GM21737 (cell line): ENCODE measurements at regions not wholly inside any gene's neighbourhood (a gene's known extent, or its start where the extent isn't known, plus 50 kb on each side); places are given as distances from the start of the nearest gene placed in this dataset.
"Not testable (repeated sequence)": the region's sequence is repeated elsewhere in the genome, so short reads cannot be mapped to it uniquely, and the experiment has no call there.

Experiments
- ATAC-seq: cut with Tn5 transposase; IDR thresholded peaks from one replicate; pipeline ENCODE4 v1.9.1; 2021; ENCODE audit warnings: mild to moderate bottlenecking, moderate library complexity; ENCODE audit not compliant: unreplicated experiment

DNA sequence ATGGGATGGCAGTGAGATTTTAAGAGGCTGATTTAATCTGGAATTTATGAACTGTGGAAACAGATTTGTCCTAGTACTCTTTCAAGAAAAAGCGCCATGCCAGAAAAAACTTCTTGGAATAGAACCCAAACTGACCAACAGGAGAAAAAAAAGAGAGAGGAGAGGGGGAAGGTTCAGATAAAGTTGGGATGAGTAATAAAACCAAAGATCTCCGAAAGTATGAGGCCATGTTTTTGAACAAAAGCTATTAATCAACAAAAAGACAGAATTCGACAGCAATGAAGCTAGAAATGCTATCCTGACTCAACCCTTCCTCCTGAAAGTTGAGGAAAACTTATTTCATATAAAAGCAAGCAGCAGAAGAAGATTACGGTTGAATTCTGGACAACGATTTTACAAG lies 135.5 kb downstream of the CEMIP2 start:
- no peak for ATAC-seq

DNA sequence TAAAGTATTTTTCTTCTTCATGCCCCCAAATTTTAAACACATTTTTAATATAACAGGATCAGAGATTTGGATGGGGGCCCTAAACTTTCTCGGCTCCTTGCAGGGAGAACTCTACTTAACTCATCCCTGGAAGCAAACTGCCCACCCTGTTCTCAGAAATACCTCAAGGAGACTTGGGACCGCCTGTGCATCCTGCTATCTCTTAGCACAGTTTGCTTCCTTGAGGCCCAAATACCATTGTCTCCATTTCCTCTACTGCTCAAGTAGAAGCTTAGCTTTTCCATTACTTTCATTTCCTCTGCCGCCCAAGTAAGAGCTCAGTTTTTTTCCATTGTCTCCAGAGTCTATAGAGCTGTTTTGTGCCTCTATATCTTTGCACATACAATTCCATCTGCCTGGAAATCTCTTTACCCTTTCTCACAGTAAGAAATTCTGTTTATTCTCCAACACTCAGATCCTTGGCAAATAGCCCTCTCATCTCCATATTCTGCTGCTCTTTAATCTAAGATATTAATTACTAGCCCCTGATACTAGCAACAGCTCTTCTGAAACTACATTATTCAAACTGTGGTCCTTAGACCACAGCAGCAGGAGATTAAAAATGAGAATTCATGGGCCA lies 137.8 kb downstream of the CEMIP2 start:
- ATAC-seq = no peak

DNA sequence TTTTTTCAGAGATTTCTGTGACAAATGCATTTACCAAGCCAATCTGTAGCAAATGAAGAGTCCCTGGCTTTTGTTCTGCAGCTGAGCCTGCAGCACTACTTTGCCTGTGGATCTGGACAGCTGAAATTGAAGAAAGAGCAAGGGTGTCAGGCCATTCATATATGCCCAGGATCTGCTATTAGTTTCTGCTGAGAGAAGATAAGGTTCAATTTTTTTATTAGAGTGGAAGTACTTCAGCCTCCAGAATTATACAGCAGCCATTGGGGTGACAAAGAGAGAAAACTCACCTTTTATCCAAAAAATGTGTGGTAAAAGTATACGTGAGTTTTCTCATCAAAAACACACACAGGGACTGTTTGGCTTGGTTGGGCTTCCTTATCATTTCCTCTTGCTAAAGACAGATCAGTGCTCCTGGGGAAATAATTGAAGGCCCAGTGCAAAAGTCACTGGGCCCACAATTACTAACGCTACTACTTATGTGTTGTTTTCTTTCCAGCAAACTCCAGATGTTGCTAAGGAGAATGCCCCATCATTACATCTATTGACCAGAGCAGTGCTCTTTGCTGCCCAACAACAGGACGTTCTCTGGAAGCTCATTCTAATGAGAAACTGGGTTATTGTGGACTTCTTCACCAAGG lies 138.6 kb downstream of the CEMIP2 start:
- no peak for ATAC-seq

DNA sequence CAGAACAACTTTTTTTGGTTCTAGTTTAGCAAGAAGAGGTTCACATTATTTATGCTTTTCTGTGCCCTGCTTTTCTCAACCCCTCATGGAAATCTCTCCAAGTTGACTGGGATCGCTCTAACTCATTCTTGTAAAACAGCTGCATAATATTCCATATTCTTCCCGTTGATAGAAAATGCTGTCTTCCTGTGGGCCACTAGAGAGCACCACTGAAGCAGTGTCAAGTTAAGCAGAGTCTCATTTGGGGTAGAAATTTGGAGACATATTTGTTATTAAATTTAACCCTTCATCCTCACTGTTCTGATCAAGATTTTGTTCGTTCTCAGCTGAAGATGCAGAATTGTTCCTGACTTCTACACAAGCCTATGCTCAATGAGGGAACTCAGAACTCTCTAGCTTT lies 140.1 kb downstream of the CEMIP2 start:
- ATAC-seq = no peak

DNA sequence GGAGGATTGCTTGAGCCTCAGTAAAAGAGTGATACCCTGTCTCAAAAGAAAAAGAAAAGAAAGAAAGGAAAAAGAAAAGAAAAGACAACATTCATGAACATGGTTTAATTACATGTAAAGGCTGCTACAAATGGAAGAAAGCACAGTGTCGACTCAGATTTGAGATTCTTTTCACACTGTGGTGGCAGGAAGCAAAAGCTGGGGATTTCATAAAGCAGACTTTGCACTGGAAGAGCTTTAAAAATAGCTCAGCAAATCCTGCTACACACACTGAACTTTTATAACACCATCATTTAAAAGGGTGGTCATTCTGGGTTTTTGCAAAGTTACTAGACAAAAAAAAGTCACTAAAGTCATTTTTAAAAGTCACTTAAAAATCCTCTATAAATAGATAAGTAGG lies 140.8 kb downstream of the CEMIP2 start:
- ATAC-seq = no peak

DNA sequence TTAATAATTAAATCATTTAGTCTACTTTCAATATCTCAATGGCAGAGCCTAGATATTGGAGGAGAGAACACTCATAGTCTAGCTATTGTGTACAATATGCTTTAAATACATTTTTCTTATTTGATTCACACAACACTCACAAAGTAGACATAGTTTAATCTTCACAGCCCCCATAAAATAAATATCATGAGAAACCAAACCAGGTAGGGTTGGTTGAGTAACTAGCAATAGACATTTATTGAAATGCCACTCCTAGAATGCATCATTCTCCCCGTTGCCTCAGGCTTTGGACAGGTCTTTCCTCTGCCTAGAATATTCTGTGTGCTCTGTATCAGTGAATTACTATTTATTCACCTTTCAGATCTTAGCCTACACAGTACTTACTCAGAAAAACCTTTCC lies 141.9 kb downstream of the CEMIP2 start:
- no peak for ATAC-seq

DNA sequence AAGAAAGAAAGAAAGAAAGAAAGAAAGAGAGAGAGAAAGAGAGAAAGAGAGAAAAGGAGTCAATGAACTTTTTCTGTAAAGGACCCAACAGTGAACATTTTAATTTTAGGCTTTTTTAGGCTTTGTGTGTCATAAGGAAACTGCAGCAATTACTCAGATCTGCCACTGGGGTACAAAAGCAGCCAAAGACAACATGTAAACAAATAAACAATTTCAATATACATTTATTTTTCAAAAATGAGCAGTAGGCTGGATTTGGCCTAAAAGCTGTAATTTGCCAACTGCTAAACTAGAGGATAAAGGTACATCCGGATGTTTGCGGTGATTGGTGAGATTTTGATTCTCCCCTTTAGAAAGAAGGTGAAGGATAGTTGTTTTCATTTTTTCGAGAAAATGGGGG lies 143.6 kb downstream of the CEMIP2 start:
- ATAC-seq = no peak

DNA sequence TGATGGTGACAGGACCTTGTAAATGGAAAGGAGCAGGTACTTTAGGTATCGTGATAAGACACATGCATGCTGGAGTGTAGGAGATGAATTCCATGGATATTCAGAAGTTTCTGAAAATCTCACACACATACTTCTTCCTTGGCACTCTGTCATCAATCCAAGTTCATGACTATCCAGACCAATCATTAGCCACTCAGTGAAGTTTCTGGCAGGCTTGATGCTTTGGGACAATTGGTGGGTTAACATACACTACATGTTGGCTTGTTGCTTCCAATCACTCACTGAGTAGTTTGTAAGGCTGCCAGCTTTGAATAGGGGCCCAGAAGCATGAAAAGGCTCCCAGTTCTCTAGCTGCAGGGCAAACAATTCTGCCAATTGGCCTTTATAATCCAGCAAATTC lies 147.6 kb downstream of the CEMIP2 start:
- no peak for ATAC-seq

DNA sequence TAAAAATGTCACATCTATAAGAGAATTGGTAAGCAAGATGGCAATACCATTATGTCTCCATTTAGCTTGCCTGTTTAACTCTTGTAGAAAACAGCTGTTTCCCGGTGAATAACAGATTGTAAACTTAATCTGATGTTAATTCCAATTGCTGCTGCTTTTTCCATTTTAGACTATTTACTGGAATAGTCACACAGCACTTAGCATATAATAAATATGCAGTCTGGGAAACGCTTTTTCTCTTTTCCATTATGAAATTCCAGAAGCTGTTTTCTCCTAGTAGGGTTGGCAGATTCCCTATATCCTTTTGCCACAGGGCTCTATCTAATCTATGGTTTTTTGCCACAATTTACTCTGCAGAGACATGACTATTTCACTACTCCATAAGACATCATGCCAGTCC lies 148.0 kb downstream of the CEMIP2 start:
- no peak for ATAC-seq

DNA sequence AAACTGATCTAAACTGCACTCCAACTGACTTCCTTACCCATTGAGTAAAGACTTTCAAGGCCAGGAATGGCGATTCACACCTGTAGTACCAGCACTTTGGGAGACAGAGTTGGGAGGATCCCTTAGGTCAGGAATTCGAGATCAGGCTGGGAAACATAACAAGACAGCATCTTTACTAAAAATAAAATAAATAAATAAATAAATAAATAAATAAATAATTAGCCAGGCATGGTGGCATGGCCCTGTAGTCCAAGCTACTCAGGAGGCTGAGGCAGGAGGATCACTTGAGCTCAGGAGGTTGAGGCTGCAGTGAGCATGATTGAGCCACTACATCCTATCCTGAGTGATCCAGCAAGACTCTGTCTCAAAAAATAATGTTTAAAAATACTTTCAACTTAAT lies 148.4 kb downstream of the CEMIP2 start:
- no peak for ATAC-seq

DNA sequence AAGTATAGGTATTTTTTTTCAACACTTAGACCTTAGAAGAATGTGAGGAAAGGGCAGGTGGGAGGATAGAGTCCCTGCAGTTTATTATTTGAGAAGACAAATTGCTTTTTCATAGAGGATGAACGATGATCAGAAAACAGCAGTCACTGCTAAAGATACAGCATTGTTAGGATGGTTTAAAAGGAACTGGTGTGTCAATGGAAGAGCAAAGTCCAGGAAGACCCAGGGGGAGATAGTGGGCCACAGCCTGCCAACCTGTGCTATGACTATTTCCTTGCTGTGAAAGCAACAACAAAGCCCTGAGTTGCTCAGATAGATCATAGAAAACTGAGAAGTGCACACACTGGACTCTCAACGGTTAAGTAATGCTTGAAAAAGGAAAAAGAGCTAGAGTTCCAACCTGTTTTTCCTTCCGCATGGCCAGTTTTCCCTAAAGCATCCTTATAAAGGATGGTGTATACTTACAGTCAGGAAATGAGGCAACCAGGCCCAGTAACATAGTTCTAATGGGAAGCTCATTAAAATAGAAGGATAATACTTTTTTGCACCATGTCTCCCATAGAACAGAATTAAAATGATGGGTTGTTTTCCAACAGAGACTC lies 153.8 kb downstream of the CEMIP2 start:
- ATAC-seq = no peak

DNA sequence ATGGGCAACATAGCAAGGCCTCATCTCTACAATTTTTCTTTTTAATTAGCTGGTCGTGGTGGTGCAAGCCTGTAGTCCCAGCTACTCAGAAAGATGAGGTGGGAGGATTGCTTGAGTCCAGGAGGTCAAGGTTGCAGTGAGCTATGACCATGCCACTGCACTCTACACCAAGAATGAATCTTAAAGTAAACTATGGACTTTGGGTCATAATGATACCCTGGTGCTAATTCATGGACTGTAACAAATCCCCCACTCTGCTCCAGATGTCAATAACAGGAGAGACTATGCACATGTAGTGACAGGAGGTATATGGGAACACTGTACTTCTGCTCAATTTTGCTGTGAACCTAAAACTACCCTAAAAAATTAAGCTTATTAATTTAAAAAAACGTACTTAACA lies 155.4 kb downstream of the CEMIP2 start:
- ATAC-seq = no peak

DNA sequence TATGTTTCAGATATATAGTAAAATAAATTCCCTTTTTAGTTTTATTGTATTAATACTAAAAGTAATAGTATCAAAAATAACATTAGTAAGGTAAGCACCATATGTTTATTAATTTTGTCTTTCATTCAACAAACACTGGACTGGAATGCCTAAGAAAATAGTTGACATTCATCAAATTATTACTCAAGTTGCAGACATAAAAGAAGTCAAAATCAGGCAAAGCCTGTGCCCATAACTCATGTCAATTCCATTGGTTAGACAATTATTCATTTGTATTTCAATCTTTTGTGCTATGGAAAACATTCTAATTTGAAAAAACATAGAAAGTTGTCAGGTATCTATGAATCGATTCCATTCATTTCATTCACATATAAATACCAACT lies 158.9 kb downstream of the CEMIP2 start:
- ATAC-seq = no peak

DNA sequence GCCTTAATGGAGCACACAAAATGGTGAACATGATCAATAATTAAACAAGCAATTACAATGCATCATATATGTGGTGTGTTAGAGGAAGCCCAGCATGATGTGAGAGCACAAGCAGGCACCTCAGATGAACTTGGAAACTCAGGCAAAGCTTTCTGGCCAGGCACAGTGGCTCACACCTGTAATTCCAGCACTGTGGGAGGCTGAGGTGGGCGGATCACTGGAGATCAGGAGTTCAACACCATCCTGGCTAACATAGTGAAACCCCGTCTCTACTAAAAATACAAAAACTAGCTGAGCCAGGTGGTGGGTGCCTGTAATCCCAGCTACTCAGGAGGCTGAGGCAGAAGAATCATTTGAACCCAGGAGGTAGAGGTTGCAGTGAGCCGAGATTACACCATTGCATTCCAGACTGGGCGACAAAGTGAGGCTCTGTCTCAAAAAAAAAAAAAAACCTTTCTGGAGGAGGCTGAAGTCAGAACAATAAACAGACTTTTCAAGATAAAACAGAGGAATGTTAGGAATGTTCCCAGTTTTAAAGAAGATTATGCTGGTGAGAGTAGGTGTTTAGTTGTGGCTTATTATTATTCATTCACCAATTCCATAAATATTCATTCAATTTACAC lies 159.4 kb downstream of the CEMIP2 start:
- no peak for ATAC-seq

DNA sequence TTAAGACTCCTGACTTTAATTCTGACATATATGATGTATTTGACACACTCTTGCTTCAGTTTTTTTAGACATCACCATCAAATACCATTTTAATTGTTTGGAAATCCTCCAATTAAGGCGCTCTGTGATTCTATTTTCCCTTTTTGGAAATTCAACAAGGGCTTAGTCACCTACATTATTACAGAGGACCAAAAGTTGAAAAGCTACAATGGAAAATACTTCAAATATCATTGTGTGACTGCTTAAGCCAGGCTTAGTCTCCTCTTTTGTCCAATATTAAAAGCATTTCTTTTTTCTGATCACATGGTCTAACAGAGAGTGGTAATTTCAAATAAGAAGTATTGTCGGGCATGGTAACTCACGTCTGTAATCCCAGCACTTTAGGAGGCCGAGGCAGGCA lies 160.3 kb downstream of the CEMIP2 start:
- ATAC-seq = no peak

DNA sequence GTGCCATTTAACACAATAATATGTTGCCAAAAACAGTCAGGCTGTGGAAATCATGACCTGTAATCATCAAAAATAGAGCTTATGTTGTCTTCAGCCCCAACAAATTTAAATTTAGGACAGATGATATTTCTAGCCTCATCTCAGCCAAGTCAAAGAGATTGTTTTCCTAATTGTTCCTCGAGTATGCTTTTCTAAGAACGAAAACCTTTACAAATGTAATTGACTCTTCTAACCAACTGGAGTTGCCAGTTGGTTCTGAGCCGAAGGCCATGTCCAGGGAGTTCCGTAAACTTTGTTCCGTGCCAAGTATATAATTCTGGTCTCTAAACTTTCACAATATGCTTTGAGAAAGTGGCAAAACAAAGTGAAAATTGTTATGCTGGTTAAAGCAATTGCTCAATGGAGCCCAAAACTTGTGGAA lies 160.8 kb downstream of the CEMIP2 start:
- ATAC-seq = no peak

DNA sequence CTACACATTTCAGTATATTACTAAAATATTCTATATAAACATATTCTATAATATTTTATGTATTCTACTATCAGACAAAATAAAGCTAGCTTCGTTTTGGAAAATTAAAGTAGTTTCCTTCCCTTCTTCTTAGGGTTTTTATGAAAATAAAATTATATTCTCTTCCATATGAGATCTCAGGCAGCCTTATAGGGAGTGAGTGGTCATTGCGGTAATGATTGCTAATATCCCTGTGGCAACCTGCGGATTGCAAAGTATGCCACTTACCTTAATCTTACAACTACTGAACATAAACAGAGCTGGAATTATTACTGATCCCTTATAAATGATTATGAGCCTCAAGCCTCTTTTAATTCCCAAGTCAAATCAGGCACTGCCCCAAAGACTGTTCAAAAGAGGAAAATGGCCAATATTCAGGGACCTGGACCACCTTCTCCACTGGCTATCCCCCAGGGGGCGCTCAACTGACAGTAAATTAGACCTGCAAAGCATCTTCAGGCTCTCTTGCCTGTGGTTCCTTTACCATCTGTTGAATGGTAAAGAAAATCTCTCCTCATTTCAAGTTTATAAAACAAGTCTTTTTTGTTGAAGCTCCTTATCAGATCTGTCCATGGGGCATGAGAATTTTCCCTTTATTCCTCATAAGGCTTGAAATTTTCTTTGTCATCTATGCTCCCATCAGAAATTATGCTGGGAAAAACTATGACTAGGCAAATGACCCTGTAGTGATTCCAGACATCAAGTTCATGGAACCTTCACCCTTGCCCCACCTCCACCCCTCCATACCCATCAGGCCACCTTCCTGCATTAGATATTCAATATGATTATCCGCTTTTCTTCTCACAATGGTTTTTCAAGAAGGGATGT lies 163.9 kb downstream of the CEMIP2 start:
- ATAC-seq = no peak

DNA sequence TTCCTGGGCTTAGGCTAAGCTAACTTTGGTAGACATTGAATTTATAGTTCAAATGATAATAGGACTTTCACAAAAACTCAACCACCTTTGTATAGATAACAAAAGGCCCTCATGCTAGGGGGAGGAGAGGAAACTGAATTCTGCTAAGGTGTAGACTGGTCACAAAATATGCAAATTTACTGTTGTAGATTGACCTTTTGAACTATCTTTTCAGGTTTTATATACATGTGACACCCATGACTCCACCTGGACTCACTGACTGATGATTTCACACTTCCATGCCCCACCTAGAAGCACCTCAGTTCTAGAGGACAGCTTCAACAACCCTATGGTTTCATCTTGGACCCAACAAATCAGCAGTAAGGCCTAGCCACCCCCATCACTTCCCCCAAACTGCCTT lies 165.7 kb downstream of the CEMIP2 start:
- ATAC-seq = no peak

DNA sequence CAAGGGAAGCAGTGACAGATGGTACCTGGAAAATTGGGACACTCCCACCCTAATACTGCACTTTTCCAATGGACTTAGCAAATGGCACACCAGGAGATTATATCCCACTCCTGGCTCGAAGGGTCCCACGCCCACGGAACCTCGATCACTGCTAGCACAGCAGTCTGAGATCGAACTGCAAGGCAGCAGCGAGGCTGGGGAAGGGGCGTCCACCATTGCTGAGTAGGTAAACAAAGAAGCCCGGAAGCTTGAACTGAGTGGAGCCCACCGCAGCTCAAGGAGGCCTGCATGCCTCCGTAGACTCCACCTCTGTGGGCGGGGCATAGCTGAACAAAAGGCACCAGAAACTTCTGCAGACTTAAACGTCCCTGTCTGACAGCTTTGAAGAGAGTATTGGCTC lies 172.6 kb downstream of the CEMIP2 start:
- ATAC-seq = not testable (repeated sequence)

DNA sequence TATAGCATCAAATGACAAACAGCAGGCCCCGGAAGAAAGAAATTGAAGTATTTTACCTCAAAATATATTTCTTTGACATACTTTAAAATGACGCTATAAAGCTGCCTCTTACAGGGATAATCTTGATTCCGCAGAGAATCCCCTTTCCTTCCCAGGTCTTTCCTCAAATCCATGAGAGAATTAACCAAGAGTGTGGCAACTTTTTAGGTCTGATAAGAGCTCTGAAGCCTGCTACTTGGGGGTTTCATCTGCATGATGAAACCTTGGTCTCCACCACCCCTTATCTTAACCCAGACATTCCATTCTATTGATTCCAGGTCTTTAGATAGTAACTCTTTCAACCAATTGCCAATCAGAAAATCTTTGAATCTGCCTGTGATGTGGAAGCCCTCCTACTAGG lies 173.8 kb downstream of the CEMIP2 start:
- ATAC-seq = no peak

DNA sequence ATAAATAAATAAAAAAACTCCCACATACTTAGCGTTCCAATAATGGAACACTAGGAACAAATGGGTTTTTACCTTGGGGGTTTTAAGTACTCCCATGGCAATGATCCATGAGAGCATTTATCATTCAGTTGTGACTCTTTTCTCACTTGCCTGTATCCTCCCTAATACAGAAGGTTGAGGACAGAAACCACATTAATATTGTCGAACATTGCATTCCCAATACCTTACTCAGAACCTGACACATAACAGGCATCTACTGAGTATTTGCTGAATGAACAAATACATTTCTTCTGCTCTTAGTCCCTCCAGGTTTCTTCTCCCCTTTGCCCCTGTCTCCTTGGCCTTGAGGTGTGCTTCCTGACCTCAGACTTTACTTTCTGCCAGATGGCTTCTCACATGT lies 175.9 kb downstream of the CEMIP2 start:
- ATAC-seq = no peak
